Stimulated activated CD8-positive, alpha-beta memory T cell treated with anti-CD3 and anti-CD28 coated beads, Interleukin-2, amount 100 ng/mL, for 48 hours (primary cell): ENCODE measurements at regions not wholly inside any gene's neighbourhood (a gene's known extent, or its start where the extent isn't known, plus 50 kb on each side); places are given as distances from the start of the nearest gene placed in this dataset.

Experiments
- DNase-seq, 2 donors: peaks; one replicate each; pipeline ENCODE4 v3.0.0-alpha.2; 2020; ENCODE audit warnings: low read depth in 2 of 2

DNA sequence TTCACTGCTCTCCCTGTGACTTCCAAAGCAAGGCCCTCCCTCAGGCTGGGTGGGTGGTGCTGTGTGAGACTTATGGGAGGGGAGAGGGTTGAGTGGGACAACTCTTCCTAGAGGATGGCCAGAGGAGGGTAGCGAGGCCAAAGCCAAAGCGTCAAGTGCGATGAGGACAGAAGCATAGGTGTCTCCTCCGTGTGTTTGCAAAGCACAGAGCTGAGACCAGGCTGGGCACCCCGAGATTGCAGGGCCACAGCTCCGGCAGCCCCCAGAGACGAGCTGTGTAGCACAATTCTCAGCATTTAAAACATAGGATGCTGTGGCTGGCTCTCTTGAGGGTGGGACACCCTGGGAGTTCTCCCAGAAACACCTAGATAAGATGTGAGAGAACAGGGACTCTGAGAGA is 1374.5 kb downstream of the BRD1 start:
- DNase-seq, result no peak

DNA sequence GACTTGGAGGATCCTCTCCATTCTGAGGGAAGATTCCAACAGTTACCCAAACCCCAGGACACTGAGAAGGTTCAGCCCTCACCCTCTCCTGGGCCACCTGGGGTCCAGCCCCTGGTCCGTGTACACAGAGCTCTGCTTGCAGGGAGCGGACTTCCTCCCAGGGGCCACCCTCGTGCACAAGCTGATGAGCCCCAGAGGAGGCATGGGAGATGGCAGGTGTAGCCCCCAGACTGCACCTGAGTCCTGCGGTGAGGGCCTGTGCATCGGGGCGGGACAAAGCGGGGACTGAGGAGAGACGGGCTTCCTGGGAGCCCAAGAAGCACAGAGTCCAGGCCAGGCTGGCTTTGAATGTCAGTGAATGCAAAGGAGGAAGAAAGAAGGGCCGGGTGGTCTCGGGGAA is 1374.9 kb downstream of the BRD1 start:
- DNase-seq, result no peak

GRCh38 chr22:48451891-48452290 is 1375.8 kb downstream of the BRD1 start:
- no peak for DNase-seq

DNA sequence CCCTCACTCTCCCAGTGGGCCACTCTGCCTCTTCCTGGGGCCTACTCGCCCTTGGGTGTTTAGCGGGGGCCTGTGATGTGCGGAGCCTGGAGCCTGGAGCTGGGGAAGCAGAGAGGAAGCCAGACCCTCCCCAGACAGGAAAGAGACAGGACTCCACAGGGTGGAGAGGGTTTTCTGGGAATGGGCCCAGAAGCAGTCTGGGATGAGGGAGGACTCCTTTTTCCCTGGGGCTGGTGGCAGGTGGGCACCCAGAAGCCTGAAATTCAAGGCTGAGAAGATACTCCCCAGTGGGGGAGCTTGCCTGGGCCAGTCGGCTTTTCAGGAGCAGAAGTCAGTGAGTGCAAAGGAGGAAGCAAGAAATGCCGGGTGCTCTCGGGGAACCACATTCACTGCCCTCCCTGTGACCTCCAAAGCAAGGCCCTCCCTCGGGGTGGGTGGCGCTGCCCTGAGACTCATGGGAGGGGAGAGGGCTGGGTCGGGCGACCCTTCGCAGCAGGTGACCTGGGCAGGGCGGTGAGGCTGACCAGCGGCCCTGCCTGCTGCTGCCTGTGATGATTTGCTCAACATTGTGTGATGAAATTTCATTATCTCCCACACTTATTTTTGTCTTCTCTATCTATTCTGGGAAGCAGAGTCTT is 1377.4 kb downstream of the BRD1 start:
- DNase-seq, result no peak

- no peak for DNase-seq
These were observed 1378.0 kb downstream of the BRD1 start for GRCh38 chr22:48449466-48450187.

GRCh38 chr22:48448821-48449220 is 1378.9 kb downstream of the BRD1 start:
- DNase-seq, result no peak

DNA sequence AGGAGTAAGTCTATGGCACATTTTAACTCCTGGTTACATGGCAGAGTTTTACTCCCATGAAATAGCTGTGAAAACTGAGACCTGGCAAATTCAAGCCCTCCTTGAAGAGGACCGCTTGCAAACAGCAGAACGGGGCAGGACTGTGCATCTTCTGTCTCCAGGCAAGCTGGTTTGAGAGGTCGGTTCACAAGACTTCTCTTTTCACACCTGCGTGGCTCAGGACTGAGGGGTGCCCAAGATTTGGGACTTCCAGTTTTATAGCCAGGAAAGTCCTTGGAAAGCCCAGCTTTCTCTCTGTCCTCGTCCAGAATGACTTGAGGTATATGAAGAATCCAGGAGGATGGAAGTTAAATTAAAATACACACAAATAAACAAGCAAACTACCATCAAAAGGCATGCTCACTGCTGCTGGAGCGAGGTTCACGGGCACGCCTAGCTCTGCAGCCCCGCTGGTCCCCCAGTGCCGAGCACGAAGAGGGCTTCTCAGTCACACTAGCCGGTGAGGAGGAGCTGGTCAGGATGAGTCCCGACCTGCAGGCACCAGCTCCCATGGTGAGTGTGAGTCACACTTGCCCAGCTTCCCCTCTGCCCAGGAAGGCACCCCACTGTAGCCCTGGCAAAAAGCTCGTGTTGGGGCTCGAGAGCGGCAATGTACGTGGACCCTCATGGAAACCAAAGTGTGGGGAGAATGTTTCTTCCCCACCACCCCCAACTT is 1382.4 kb downstream of the BRD1 start:
- no peak for DNase-seq

GRCh38 chr22:48444320-48445112 is 1383.2 kb downstream of the BRD1 start:
- DNase-seq, result no peak

DNA sequence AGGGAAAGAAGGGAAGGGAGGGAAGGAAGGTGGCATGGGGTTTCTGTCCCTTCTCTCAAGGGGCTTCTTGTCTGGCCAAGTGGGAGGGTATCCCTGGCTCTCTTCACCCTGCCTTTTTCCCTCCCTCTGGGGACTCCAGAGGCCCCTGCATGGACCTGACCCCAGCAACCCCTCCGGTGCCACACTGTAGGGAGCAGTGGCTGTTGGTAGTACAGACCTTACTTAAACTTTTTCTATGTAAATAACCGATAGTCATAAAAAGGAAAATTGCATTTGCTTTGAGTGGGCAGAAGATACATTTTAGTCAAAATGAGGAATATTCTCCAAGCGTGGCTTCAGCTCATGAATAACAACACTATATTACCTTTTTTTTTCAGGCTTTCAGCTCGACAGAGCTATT is 1384.0 kb downstream of the BRD1 start:
- DNase-seq, result no peak

GRCh38 chr22:48442663-48443062 is 1385.0 kb downstream of the BRD1 start:
- no peak for DNase-seq

DNA sequence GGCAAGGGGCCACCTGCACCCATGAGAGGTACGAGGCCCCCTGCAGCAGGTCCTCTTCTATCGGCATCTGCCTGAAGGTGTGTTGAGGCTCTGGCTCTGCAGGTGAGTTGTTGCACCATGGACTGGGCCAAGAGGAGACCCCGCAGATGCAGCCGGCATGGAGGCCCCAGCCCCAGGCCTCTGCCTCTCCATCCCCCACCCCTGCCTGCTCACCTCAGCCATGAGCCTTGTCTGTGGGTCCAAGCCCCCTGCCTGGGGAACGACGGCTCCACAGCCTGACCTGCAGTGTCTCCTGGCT is 1386.2 kb downstream of the BRD1 start:
- no peak for DNase-seq

GRCh38 chr22:48440673-48441552 is 1386.8 kb downstream of the BRD1 start:
- DNase-seq, result no peak

DNA sequence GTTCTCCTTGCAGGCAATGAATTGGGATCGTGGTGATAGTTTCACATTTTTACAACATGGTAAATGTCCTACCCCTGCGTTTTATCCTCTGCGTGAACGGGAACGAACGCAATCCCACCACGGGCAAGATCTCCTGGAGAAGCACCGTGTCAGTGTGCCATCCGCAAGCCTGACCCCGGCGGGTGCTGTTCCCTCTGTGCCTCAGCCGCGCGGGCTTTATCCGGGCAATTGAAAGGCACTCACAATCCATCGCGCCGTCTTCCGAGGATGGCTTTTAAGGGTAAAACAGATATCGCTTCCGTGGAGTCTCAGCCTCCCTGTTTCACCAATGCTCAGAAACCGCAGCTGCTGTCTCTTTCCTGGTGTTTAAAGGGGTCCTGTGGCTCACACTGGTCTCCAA is 1387.5 kb downstream of the BRD1 start:
- no peak for DNase-seq

- no peak for DNase-seq
These were observed 1388.0 kb downstream of the BRD1 start for GRCh38 chr22:48439560-48440135.

DNA sequence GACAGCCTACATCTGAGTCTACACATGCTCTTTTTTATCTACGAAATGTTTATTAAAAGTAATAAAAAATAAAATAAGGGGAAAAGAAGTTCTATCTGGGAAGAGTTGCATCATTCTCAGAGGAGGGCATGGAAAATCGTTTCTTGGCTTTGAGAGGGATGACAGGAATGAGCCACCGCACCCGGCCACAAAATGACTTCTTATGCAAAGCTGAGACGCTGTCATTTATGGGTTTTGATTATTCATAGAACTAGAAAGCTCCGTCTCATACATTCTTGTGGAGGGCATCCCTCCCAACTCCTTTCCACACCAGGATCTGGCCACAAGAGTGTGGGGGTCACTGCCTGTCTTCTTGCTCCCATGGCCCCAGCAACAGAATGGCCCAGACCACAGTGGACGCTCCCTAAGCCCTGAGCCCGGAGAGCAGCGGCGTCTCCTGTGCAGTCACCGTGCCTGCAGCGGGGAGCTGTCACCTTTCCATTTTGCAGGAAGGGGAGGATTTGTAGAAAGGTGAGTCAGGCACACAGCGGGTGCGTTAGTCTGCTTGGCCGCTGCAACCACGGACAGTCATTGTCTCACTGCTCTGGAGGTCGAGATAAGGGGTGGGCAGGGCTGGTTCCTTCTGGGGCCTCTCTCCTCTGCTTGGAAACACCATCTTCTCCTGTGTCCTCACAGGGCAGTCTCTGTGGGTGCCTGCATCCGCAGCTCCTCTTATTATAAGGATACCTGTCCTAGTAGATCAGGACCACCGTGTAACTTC is 1388.7 kb downstream of the BRD1 start:
- DNase-seq, result no peak

- no peak for DNase-seq
These were observed 1389.6 kb downstream of the BRD1 start for GRCh38 chr22:48438096-48438495.

DNA sequence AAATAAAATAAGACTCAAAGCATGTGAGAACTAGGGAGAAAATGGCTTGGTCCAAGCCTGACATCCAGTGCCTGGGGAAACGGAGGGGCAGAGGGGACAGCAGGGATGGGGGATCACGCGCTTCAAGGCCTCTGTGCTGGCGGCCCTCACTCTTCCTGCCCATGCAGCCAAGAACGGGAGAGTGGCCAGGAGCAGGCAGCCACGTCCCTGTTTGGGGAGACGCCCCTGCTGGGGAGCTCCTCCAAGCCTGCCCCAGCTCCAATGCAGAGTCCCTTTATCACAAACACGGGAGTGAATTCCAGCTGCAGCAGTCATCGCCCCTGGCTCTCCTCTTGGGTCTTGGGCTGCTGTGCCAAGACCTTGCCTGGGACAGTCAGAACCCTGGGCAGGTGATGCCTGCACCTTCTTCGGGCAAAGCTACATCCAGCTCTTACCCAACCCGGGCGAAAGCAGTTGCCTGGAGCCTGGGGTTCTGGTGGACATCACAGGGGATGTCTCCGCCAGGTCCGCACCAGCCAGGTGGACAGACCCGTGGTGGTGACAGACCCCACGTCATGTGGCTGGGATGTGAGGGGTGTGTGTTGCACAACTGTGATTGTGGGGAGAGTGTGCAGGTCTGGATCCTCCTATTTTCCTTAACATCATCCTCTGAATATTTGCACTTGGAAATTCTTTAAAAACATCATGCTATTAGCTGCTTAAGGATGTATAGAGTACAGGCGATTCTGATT is 1391.3 kb downstream of the BRD1 start:
- no peak for DNase-seq

- no peak for DNase-seq
These were observed 1392.8 kb downstream of the BRD1 start for GRCh38 chr22:48434868-48435250.

GRCh38 chr22:48434156-48434867 is 1393.4 kb downstream of the BRD1 start:
- DNase-seq, result no peak
